WI38 (cell line): ENCODE measurements at regions not wholly inside any gene's neighbourhood (a gene's known extent, or its start where the extent isn't known, plus 50 kb on each side); places are given as distances from the start of the nearest gene placed in this dataset.

Experiments
- H3K4me3 ChIP-seq: 2 replicates; pipeline ENCODE4 v1.5.1; 2011; ENCODE audit warnings: low read depth, mild to moderate bottlenecking, control low read depth, low read length
- TF ChIP-seq, protein P1 (sequence below): IDR thresholded peaks from 2 replicates; pipeline ENCODE4 v1.5.1; 2012; ENCODE audit warnings: low read depth, mild to moderate bottlenecking, control low read depth, low read length

DNA sequence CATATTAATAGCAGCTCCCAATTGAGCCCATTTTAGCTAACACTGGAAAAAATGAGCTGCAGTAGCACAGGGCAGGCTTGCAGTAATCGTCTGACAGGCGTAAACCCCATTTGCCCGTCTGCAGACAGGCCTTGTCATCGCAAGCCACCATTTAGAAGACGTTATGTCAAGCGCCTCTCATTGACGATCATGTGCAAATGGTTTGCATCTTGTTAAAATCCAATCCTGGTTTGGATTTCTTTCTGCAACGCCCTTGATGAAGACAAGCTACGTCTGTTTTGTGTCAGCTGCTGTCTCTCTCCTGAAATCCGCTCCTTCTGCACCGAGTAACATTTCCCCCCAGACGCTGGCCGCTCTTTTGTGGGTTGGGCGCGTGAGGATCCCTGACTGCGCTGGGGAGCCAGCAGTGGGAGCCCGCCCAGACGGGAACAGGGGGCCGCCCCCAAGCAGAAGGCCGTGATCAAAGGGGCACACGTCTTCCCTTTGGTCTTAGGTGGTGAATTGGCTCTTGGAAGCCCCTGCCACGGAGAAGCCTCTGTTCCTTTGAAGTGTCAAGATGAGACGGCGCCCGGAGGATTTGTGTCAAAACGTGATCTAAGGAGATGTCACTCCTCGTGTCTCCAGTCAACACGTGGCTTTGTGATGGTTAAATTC lies 84.2 kb upstream of the GPC1 start:
- no peak overlapping the region for H3K4me3 ChIP-seq
- TF ChIP-seq, protein P1, sequence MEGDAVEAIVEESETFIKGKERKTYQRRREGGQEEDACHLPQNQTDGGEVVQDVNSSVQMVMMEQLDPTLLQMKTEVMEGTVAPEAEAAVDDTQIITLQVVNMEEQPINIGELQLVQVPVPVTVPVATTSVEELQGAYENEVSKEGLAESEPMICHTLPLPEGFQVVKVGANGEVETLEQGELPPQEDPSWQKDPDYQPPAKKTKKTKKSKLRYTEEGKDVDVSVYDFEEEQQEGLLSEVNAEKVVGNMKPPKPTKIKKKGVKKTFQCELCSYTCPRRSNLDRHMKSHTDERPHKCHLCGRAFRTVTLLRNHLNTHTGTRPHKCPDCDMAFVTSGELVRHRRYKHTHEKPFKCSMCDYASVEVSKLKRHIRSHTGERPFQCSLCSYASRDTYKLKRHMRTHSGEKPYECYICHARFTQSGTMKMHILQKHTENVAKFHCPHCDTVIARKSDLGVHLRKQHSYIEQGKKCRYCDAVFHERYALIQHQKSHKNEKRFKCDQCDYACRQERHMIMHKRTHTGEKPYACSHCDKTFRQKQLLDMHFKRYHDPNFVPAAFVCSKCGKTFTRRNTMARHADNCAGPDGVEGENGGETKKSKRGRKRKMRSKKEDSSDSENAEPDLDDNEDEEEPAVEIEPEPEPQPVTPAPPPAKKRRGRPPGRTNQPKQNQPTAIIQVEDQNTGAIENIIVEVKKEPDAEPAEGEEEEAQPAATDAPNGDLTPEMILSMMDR: no peak

- TF ChIP-seq, protein P1: no peak
Measured at GRCh38 chr2:240351826-240352426, 83.5 kb upstream of the GPC1 start.

GRCh38 chr2:240353086-240353798 lies 82.2 kb upstream of the GPC1 start:
- TF ChIP-seq, protein P1: no peak

More at GRCh38 chr2:240351826-240352426, 83.5 kb upstream of the GPC1 start:
- no peak overlapping the region for H3K4me3 ChIP-seq

DNA sequence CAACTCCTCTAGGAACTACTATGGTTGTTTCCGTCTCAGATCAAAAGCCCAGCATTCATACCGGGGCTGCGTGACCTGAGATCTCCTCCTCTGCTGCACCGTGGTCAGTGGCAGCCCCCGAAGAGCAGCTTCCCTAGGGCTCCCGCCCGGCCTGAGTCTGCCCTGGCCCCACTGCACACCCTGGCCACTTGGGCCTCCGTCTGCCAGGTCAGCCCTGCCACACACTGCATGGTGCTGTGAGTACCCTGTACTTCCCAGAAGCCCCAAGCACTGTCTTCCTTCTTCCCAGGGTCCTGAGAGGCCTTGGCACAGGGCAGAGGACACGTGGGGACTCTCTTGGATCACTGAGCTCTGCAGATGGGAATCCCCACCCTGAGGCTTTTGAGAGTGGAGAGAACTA lies 81.5 kb upstream of the GPC1 start:
- TF ChIP-seq, protein P1: no peak
- no peak overlapping the region for H3K4me3 ChIP-seq

More at GRCh38 chr2:240353086-240353798, 82.2 kb upstream of the GPC1 start:
- H3K4me3 ChIP-seq: no peak overlapping the region

- TF ChIP-seq, protein P1: no peak
- no peak overlapping the region for H3K4me3 ChIP-seq
Measured at GRCh38 chr2:240355001-240355891, 80.2 kb upstream of the GPC1 start.

GRCh38 chr2:240355962-240356361 lies 79.5 kb upstream of the GPC1 start:
- TF ChIP-seq, protein P1: no peak
- no peak overlapping the region for H3K4me3 ChIP-seq
